ENCODE measurements at regions not wholly inside any gene's neighbourhood (a gene's known extent, or its start where the extent isn't known, plus 50 kb on each side); places are given as distances from the start of the nearest gene placed in this dataset.

DNA sequence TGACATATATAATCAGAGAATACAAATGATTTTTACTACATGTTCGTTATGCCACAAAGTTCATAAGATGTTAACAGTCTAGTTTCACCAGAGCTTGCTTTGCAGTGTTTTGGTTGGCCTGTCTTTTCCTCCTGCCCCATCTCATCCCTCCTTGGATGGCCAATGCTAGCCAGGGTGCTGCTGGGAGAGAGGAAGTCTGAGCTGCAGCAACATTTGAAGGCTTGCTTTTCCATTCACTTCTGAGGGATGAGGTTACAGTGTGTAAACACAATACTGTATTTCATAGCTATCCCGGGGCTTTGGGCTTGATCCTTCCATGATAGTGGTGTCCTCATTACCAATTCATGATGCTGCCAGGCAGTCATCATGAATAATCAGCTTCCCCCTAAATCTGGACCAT is 170.5 kb downstream of the RAB11FIP2 start:
- H3K27me3 ChIP-seq (ENCODE audit: control insufficient read depth, insufficient read depth, low read length) = no peaks in the 10 kb centered on the region
- H3K4me3 ChIP-seq (ENCODE audit: low read depth, low read length) = no peak overlapping the region
- no peak for DNase-seq (ENCODE audit: low read depth)
- no peak for FAIRE-seq
- no peaks in the 10 kb centered on the region for H3K36me3 ChIP-seq (ENCODE audit: control insufficient read depth, insufficient read depth, low read length)
- TF ChIP-seq, protein P1, sequence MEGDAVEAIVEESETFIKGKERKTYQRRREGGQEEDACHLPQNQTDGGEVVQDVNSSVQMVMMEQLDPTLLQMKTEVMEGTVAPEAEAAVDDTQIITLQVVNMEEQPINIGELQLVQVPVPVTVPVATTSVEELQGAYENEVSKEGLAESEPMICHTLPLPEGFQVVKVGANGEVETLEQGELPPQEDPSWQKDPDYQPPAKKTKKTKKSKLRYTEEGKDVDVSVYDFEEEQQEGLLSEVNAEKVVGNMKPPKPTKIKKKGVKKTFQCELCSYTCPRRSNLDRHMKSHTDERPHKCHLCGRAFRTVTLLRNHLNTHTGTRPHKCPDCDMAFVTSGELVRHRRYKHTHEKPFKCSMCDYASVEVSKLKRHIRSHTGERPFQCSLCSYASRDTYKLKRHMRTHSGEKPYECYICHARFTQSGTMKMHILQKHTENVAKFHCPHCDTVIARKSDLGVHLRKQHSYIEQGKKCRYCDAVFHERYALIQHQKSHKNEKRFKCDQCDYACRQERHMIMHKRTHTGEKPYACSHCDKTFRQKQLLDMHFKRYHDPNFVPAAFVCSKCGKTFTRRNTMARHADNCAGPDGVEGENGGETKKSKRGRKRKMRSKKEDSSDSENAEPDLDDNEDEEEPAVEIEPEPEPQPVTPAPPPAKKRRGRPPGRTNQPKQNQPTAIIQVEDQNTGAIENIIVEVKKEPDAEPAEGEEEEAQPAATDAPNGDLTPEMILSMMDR (IDR thresholded peaks at IDR 0.05; ENCODE audit: insufficient read depth, low read length, severe bottlenecking) = no peak

DNA sequence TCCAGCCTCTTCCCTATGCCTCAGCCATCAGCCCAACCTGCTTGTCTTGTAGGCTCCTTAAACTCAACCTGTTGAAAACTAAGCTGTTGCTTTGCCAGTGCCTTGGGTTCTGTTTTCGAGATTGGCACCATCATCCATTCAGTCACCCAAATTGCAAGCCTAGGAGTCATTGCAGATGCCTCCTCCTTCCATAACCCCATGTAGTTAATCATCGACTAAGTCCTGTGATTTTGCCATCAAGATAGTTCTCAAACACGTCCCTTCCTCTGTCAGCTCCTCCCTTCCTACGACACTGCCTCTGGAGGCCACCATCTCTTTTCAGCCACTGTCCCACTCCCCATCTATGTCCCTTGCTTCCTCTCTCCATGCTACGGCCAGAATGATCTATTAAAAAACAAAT is 168.1 kb downstream of the RAB11FIP2 start:
- H3K27me3 ChIP-seq (ENCODE audit: control insufficient read depth, insufficient read depth, low read length) = no peaks in the 10 kb centered on the region
- no peak for FAIRE-seq
- no peak overlapping the region for H3K4me3 ChIP-seq (ENCODE audit: low read depth, low read length)
- DNase-seq (ENCODE audit: low read depth) = no peak
- TF ChIP-seq, protein P1 (IDR thresholded peaks at IDR 0.05; ENCODE audit: insufficient read depth, low read length, severe bottlenecking) = no peak
- H3K36me3 ChIP-seq (ENCODE audit: control insufficient read depth, insufficient read depth, low read length) = no peaks in the 10 kb centered on the region

DNA sequence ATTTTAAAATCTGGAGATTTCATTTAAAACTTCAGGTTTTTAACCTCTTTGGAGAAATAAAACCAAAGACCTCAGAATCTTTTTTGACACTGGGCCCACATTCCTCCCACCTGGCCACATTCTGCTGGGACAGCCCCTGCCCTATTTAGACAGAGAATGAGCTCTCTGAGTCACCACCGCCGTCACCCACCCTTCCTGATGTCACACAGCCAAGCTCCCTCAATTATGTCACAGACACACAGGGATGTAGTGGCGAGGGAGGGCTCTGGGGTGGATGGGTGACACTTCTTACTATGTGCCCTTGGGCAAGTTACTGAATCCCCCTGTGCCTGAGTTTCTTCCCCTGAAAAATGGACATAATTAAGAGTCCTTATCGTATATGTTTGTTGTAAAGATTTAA is 162.6 kb downstream of the RAB11FIP2 start:
- FAIRE-seq (no peak), DNase-seq (ENCODE audit: low read depth) (no peak)
- TF ChIP-seq, protein P1 (IDR thresholded peaks at IDR 0.05; ENCODE audit: insufficient read depth, low read length, severe bottlenecking) = no peak
- H3K4me3 ChIP-seq (ENCODE audit: low read depth, low read length) = no peak overlapping the region
- no peaks in the 10 kb centered on the region for H3K36me3 ChIP-seq (ENCODE audit: control insufficient read depth, insufficient read depth, low read length)
- H3K27me3 ChIP-seq (ENCODE audit: control insufficient read depth, insufficient read depth, low read length) = no peaks in the 10 kb centered on the region

DNA sequence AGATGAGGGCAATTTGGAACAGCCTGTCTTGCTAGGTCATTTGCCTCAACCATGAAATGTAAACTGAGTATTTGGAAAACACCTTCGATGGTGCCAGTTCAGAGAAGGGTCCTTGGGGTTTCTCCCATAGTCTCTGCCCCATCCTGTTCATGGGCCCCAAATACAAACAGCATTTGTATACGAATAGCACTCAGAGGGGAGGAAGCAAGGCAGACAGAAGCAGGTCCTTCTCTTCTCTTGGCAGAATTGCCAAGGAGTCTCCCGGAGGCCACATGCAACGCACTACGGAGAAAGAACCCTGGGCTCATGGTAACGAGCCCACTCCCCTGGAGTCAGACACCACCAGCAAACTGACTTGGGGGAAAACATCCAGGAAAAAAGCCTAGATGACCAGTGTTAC is 162.1 kb downstream of the RAB11FIP2 start:
- TF ChIP-seq, protein P1 (IDR thresholded peaks at IDR 0.05; ENCODE audit: insufficient read depth, low read length, severe bottlenecking) = no peak
- DNase-seq (ENCODE audit: low read depth) = no peak
- H3K36me3 ChIP-seq (ENCODE audit: control insufficient read depth, insufficient read depth, low read length) = no peaks in the 10 kb centered on the region
- no peak for FAIRE-seq
- H3K27me3 ChIP-seq (ENCODE audit: control insufficient read depth, insufficient read depth, low read length) = no peaks in the 10 kb centered on the region
- no peak overlapping the region for H3K4me3 ChIP-seq (ENCODE audit: low read depth, low read length)

DNA sequence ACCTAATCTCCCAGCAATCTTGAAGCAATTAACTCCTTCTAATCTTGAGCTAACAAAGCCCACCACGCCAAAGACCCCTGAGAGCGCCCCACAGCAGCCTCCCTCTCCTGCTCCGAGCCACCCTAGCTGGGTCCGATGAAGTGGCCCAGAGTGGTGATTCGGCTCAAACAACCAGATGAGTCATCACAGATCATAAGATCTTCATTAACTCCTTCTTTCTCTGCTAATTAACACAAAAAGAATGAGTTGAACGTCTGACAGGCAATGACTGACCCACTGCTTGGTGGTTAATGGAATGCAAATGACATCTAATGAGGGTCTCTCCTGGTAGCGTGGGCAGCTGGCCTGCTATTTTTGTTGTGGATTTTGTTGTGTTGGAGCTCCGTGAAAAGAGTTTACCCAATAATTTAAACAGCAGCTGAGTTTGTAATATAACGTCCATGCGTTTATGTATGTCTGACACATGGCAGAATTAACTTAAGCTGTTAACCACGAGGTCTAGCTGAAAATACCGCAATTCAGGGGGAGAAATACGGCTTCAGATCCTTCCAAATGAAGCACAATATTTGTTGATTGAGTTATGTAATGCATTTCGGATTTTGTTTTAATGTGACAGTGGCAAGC is 161.4 kb downstream of the RAB11FIP2 start:
- Histone ChIP-seq H3K4me3 (ENCODE audit: low read depth, low read length) (no peak overlapping the region), H3K36me3 (ENCODE audit: control insufficient read depth, insufficient read depth, low read length) (no peaks in the 10 kb centered on the region), H3K27me3 (ENCODE audit: control insufficient read depth, insufficient read depth, low read length) (no peaks in the 10 kb centered on the region)
- TF ChIP-seq, protein P1 (IDR thresholded peaks at IDR 0.05; ENCODE audit: insufficient read depth, low read length, severe bottlenecking) = no peak
- no peak for DNase-seq (ENCODE audit: low read depth)
- FAIRE-seq = no peak

DNA sequence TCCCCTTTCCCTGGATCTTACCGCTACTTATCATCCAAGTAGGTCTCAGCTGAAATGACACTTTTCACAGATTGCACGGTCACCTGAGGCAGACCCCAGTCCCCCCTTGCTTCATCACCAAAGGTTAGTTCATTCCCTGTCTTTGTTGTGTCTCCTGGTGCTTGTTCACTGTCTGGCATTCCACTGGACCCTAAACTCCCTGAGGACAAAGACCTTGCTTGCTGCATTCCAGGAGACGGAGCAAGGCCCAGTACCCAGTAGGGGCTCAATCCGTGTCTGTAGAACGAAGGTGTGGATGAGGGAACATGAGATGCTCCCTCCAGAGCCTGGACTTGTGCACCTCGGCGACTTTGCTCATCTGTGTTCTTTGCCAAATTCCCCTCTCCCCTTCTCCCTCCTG is 160.0 kb downstream of the RAB11FIP2 start:
- no peak for FAIRE-seq
- H3K36me3 ChIP-seq (ENCODE audit: control insufficient read depth, insufficient read depth, low read length) = no peaks in the 10 kb centered on the region
- DNase-seq (ENCODE audit: low read depth) = no peak
- H3K4me3 ChIP-seq (ENCODE audit: low read depth, low read length) = no peak overlapping the region
- TF ChIP-seq, protein P1 (IDR thresholded peaks at IDR 0.05; ENCODE audit: insufficient read depth, low read length, severe bottlenecking) = no peak
- H3K27me3 ChIP-seq (ENCODE audit: control insufficient read depth, insufficient read depth, low read length) = no peaks in the 10 kb centered on the region
